ENCODE measurements at regions not wholly inside any gene's neighbourhood (a gene's known extent, or its start where the extent isn't known, plus 50 kb on each side); places are given as distances from the start of the nearest gene placed in this dataset.

GRCh38 chr18:25759111-25759510, 331.3 kb downstream of the SS18 start:
- TF ChIP-seq POLR2A (IDR thresholded peaks at IDR 0.05) (no peak), CTCF (IDR thresholded peaks at IDR 0.05) (no peak), POLR2AphosphoS5 (IDR thresholded peaks at IDR 0.05) (no peak), EP300 (IDR thresholded peaks at IDR 0.05) (no peak)
